GM11168 (cell line): ENCODE measurements at regions not wholly inside any gene's neighbourhood (a gene's known extent, or its start where the extent isn't known, plus 50 kb on each side); places are given as distances from the start of the nearest gene placed in this dataset.
"Not testable (repeated sequence)": the region's sequence is repeated elsewhere in the genome, so short reads cannot be mapped to it uniquely, and the experiment has no call there.

ENCODE experiments used
- in situ Hi-C: fragments of 300-500 bp; cut with MboI; formaldehyde crosslinking; loops from one replicate; pipeline ENCODE4 v1.12.0; 2022; ENCODE audit warnings: low sequenced_read_pairs; ENCODE audit not compliant: unreplicated experiment

DNA sequence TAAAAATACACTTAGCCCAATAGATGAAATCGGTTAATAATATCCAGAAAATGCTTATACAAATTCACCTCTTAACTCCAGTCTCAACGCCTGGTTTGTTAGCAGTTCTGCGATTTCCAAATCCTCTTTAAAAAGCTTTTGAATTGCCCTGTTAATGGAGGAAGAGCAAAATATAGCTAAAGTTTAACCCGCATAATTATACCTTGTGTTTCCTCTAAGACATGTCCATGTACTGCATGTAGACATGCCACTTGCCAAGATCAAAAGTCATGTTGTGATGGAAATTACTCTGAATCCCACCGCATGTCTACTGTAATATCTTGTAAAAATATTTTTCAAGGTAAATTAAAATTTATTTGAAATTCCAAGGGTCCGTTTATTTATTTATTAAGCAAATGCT lies 291.2 kb upstream of the LRP1B start:
- in situ Hi-C loops, result no loop called here

DNA sequence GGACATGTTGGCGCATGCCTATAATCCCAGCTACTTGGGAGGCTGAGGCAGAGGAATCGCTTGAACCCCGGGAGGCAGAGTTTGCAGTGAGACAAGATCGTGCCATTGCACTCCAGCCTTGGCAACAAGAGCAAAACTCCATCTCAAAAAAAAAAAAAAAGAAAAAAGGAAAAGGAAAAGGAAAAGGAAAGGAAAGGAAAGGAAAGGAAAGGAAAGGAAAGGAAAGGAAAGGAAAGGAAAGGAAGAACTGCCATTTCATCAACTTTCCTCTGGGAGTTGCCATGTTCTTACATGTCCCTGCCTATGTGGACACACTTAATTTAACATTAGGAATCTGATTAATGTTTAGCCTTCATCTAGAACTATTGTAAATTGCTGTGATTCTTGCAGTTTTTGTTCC lies 287.9 kb upstream of the LRP1B start:
- in situ Hi-C loops, result not testable (repeated sequence)

DNA sequence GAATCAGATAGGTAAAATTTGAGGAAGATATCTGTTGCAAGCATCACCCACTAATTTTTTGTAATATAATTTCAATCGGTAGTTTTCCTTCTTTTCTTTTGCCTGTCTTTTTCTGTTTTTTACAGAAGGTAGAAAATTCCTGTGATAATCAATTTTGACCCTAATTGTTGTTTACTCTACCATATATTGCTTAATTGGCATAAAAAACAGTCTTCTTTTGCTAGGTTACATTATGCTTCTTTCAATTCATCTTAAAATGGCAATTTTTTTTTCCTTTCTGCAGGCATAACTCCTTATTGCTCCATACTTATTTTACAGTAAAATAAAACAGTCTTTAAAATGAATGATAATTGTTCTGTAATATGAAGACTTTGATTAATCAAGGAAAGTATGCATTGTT lies 286.2 kb upstream of the LRP1B start:
- in situ Hi-C loops, result no loop called here

- in situ Hi-C loops, result no loop called here
Measured at GRCh38 chr2:142415461-142415860, 284.6 kb upstream of the LRP1B start.

GRCh38 chr2:142398212-142398611 lies 267.4 kb upstream of the LRP1B start:
- in situ Hi-C loops, result no loop called here

- in situ Hi-C loops, result no loop called here
Measured at GRCh38 chr2:142395291-142395690, 264.5 kb upstream of the LRP1B start.

DNA sequence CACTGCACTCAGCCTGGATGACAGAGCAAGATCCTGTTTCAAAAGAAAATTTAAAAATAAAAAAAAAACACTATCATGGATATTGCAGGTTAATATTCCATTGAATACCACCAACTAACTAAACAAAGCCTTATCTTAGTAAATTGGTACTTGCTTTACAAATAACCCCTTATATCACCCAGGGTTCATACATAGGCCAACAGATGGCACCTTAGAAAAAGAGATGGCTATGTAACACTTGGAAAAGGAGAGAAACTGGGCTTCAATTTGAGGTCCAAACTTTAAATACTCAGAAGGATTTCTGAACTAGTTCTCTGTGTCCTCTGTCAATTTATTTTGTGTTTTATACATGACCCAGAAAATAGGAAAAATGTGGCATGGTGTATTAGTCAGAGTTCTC lies 249.6 kb upstream of the LRP1B start:
- in situ Hi-C loops, result no loop called here

DNA sequence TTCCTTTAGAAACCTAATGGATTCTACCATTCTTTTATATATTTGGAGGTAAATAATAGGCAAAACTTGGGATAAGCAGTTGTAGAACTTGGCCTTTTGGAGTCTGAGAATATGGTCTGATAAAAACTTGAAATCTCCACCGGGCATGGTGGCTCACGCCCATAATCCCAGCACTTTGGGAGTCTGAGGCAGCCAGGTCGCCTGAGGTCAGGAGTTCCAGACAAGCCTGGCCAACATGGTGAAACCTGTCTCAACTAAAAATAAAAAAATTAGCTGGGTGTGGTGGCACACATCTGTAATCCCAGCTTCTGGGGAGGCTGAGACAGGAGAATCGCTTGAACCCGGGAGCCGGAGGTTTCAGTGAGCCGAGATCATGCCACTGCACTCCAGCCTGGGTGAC lies 231.3 kb upstream of the LRP1B start:
- in situ Hi-C loops, result not testable (repeated sequence)

- in situ Hi-C loops, result no loop called here
Measured at GRCh38 chr2:142347751-142348150, 216.9 kb upstream of the LRP1B start.

DNA sequence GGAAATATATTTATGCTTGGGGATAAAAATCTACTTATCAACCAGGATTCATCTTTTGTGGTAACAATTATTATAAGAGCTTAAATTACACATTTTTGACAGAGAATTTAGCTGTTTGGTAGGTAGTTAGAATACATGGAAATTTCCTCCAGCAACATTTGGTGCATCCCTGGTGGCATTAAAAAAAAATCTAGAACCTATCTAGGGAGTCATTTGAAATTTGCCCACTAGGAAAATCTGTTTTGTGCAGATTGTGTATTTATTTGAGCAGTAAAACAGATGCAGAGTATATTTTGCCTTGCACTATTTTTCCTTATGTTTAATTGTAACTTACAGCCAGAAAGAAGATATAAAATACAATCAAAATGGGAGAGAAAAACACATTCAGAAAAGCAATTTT lies 208.4 kb upstream of the LRP1B start:
- in situ Hi-C loops, result no loop called here

DNA sequence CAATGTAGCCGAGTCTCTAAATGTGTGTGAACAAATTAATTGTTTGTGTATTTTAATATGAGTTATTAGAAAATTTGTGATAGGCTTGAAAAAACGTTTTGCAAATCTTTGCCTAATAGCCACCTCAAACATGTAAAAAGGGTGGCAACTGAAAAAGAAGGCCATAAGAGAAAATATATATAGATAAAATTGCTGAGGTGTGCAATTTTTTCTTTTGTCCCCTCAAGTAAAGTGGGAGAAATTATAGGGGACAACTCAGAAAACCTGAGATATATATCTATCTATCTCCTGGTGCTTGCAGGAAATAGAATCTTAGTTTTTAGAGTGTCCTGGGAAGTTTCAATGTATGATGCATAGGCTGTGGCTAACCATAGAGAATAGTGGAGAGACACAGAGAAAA lies 201.4 kb upstream of the LRP1B start:
- in situ Hi-C loops, result no loop called here

DNA sequence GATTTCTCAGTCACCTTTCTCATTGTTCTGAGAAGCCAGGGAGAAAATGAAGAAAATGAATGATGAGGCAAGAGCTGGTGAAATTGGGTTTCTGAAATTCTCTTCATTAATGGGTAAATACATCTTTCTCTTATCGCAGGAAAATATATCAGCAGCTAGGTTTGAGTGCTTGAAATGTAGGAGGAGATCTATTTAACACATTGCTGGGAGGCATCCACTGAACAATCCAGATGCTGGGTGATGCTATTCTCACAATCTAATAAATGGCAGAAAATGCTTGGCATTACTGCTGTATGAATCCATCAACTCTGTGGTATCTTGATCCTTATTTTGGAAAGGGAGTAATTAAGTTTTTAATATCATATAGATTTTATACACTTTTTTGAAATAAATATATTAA lies 199.6 kb upstream of the LRP1B start:
- in situ Hi-C loops, result no loop called here

DNA sequence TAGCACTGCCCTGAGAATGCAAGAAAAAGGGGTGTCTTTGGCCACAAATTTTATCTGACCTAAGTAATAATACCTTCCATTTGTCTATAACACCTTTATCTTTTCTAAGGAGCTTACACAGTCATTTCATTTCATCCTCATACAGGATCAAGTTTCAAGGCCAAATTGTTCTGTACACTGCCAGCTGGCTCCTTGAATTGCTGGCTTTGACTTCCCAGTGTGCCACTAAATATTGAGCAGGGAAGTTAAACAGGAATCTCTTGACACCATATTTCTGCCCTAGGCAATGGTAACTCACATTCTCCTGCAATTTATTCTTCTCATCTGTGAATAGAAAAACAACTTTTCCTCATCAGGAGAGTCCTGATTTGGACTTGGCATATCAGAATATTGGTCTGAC lies 195.1 kb upstream of the LRP1B start:
- in situ Hi-C loops, result no loop called here

DNA sequence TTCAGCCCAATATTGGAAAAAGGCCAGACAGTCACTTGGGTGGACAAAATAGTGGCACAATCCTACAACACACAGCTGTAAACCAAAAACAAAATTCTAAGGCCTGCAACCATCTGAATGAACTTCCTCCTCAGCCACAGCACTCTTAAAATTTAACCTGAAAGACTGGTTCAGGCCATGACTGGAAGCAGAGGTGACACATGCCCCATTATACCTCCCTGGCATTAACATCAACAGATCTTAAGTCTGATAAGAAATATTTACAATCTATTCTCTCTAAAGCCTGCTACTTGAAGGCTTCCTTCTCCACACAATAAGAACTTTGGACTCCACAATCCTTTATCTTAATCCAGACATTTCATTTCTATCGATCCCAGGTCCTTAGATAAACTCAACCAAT lies 192.4 kb upstream of the LRP1B start:
- in situ Hi-C loops, result no loop called here

- in situ Hi-C loops, result no loop called here
Measured at GRCh38 chr2:142321706-142322280, 191.0 kb upstream of the LRP1B start.

DNA sequence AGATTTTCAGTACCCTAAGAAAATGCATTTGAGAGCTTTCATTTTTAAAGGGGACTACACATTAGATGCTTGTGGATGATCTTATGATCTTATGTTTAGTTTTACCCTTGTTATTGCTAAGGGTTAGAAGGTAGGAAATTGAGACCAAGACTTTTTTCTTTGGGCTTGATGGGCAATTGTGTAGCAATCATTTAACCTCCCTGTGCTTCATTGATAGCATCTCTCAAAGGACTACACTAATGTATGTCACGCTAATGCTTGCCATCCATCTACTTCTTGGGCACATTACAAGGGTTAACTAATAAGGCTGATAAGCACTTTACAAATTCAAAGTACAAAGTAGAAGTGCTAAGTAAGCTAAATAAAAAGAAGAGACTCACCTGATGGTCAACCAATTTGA lies 189.3 kb upstream of the LRP1B start:
- in situ Hi-C loops, result no loop called here

GRCh38 chr2:142316049-142316448 lies 185.2 kb upstream of the LRP1B start:
- in situ Hi-C loops, result no loop called here

DNA sequence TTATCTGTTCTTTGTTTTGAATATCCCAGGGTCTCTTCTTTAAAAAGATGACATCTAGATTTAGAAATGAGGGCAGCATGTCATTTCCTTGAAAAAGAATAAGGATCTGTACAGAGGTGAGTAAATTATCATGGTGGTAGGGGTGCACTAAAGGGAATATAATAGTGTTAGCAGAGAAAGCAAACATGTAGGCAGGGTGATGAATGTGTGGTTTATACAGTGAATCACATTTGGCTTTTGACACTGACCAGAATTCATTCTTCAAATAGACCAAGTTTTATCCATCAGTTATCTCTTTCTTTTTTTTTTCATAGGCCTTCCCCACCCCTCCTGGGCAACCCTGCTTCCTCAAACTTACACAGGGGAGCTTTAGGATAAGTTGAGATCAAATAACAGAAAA lies 184.5 kb upstream of the LRP1B start:
- in situ Hi-C loops, result no loop called here

GRCh38 chr2:142314164-142314563 lies 183.3 kb upstream of the LRP1B start:
- in situ Hi-C loops, result no loop called here

DNA sequence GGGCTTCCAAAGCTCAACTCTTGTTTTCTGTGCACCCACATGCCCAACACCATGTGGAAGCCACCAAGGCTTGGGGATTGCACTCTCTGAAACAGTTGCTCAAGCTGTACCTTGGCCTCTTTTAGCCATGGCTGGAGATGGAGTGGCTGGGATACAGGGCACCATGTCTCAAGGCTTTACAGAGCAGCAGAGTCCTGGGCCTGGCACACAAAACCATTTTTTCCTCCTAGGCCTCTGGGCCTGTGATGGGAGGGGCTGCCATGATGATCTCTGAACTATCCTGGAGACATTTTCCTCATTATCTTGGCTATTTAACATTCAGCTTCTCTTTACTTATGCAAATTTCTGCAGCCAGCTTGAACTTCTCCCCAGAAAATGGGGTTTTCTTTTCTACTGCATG lies 179.7 kb upstream of the LRP1B start:
- in situ Hi-C loops, result no loop called here

- in situ Hi-C loops, result no loop called here
Measured at GRCh38 chr2:142308744-142309143, 177.9 kb upstream of the LRP1B start.

- in situ Hi-C loops, result no loop called here
Measured at GRCh38 chr2:142307616-142308115, 176.8 kb upstream of the LRP1B start.

- in situ Hi-C loops, result no loop called here
Measured at GRCh38 chr2:142307086-142307485, 176.3 kb upstream of the LRP1B start.
